SK-N-SH (cell line): ENCODE measurements at regions not wholly inside any gene's neighbourhood (a gene's known extent, or its start where the extent isn't known, plus 50 kb on each side); places are given as distances from the start of the nearest gene placed in this dataset.

Source experiments
- CTCF ChIA-PET: fragments of 300-600, 350-600 bp; formaldehyde crosslinking; extraction: SDS; loops from one replicate; lab custom pipeline; 2021; lab: Yijun Ruan, JAX
- POLR2A ChIA-PET: fragments of 350-600 bp; sonication (Branson Sonifier 250); formaldehyde crosslinking; extraction: SDS; loops from one replicate; lab custom pipeline; 2020; ENCODE audit warnings: antibody characterized with exemption, inconsistent platforms; lab: Yijun Ruan, JAX
- DNase-seq: peaks from one replicate; pipeline ENCODE4 v3.0.0; 2012
- H2AFZ ChIP-seq: fragments of 200-600 bp; sonication (generic); 2 replicates; pipeline ENCODE4 v1.8.1; 2016; ENCODE audit warnings: antibody characterized with exemption, mild to moderate bottlenecking, low read depth
- H3F3A ChIP-seq: fragments of 200-600 bp; sonication (generic); replicated peaks from 2 replicates; pipeline ENCODE3; 2016; ENCODE audit warnings: antibody characterized with exemption, mild to moderate bottlenecking; ENCODE audit not compliant: insufficient read depth
- H3K27ac ChIP-seq, 2 experiments: fragments of 200-500 bp in 1 of 2; fragments of 200-600 bp in 1 of 2; sonication (Bioruptor generic) in 1 of 2; sonication (generic), shearing (Covaris generic) in 1 of 2; 2 replicates each; pipeline versions ENCODE4 v1.5.1 to v1.6.1; 2014 to 2016; ENCODE audit warnings: low read depth in 2 of 2, inconsistent platforms in 1 of 2, low read length in 1 of 2, mild to moderate bottlenecking in 1 of 2, mixed read lengths in 1 of 2
- H3K27me3 ChIP-seq: fragments of 200-600 bp; sonication (generic), shearing (Covaris generic); 2 replicates; pipeline ENCODE4 v1.6.1; 2016; ENCODE audit warnings: mixed run types; ENCODE audit not compliant: insufficient read depth
- H3K36me3 ChIP-seq, 2 experiments: fragments of 200-500 bp in 1 of 2; fragments of 200-600 bp in 1 of 2; sonication (Bioruptor generic) in 1 of 2; sonication (generic) in 1 of 2; replicated peaks in 1 of 2; 2 replicates each; pipeline versions ENCODE3 to v1.5.1; 2014 to 2016; ENCODE audit warnings: low read length in 1 of 2, mild to moderate bottlenecking in 1 of 2; ENCODE audit not compliant: insufficient read depth in 2 of 2, control insufficient read depth in 1 of 2
- H3K4me1 ChIP-seq, 2 experiments: fragments of 200-500 bp in 1 of 2; fragments of 200-600 bp in 1 of 2; sonication (Bioruptor generic) in 1 of 2; sonication (generic), shearing (Covaris generic) in 1 of 2; 2 replicates each; pipeline versions ENCODE4 v1.5.1 to v1.6.1; 2014 to 2016; ENCODE audit warnings: low read depth in 1 of 2, low read length in 1 of 2, mixed run types in 1 of 2; ENCODE audit not compliant: insufficient read depth in 2 of 2, control insufficient read depth in 1 of 2
- H3K4me2 ChIP-seq: fragments of 200-600 bp; sonication (generic), shearing (Covaris generic); 2 replicates; pipeline ENCODE4 v1.6.1; 2017; ENCODE audit warnings: mixed run types
- H3K4me3 ChIP-seq, 2 experiments: fragments of 200-500 bp in 1 of 2; fragments of 200-600 bp in 1 of 2; sonication (Bioruptor generic) in 1 of 2; sonication (generic), shearing (Covaris generic) in 1 of 2; 2 replicates each; pipeline versions ENCODE4 v1.5.1 to v1.8.1; 2014 to 2016; ENCODE audit warnings: low read depth in 2 of 2, inconsistent platforms in 1 of 2, low read length in 1 of 2, mild to moderate bottlenecking in 1 of 2, mixed read lengths in 1 of 2, moderate library complexity in 1 of 2
- H3K79me2 ChIP-seq: fragments of 200-600 bp; sonication (generic); 2 replicates; pipeline ENCODE4 v1.8.1; 2017; ENCODE audit warnings: mild to moderate bottlenecking; ENCODE audit not compliant: insufficient read depth
- H3K9ac ChIP-seq: fragments of 200-600 bp; sonication (generic); 2 replicates; pipeline ENCODE4 v1.6.1; 2017; ENCODE audit warnings: mixed run types
- H3K9me2 ChIP-seq: fragments of 200-600 bp; sonication (generic); 2 replicates; pipeline ENCODE4 v1.6.1; 2017; ENCODE audit warnings: mixed run types
- H3K9me3 ChIP-seq: fragments of 200-600 bp; sonication (generic); 2 replicates; pipeline ENCODE4 v1.6.1; 2017; ENCODE audit warnings: mixed run types, mild to moderate bottlenecking, moderate library complexity
- H4K20me1 ChIP-seq: fragments of 200-600 bp; sonication (generic); 2 replicates; pipeline ENCODE4 v1.6.1; 2017; ENCODE audit warnings: mild to moderate bottlenecking, mixed run types; ENCODE audit not compliant: insufficient read depth
- CHD2 ChIP-seq: fragments of 150-350 bp; IDR thresholded peaks from 2 replicates; pipeline ENCODE4 v1.6.1; 2018; ENCODE audit warnings: low read length; ENCODE audit not compliant: partially characterized antibody
- CTCF ChIP-seq: fragments of 200-600 bp; sonication (generic); IDR thresholded peaks from 2 replicates; pipeline ENCODE4 v1.6.1; 2017; ENCODE audit warnings: antibody characterized with exemption, mild to moderate bottlenecking, moderate library complexity
- EP300 ChIP-seq, 2 experiments: IDR thresholded peaks; 2 replicates each; pipeline versions ENCODE4 v1.4.0 to v1.6.1; 2012; ENCODE audit warnings: borderline replicate concordance in 1 of 2, low read depth in 1 of 2, low read length in 1 of 2
- FOXM1 ChIP-seq: IDR thresholded peaks from 2 replicates; pipeline ENCODE4 v1.4.0; 2012; ENCODE audit warnings: low read depth, mild to moderate bottlenecking
- JUND ChIP-seq: IDR thresholded peaks from 2 replicates; pipeline ENCODE4 v1.4.0; 2012
- MEF2A ChIP-seq: IDR thresholded peaks from 2 replicates; pipeline ENCODE4 v1.4.0; 2012; ENCODE audit warnings: low read depth, borderline replicate concordance
- NRF1 ChIP-seq: IDR thresholded peaks from 2 replicates; pipeline ENCODE4 v1.6.1; 2012; ENCODE audit warnings: low read depth, mild to moderate bottlenecking, low read length
- RXRA ChIP-seq: IDR thresholded peaks from 2 replicates; pipeline ENCODE4 v1.4.0; 2012; ENCODE audit warnings: low read depth, mild to moderate bottlenecking, borderline replicate concordance
- SIN3A ChIP-seq: IDR thresholded peaks from 2 replicates; pipeline ENCODE4 v1.6.1; 2012; ENCODE audit warnings: low read depth, mild to moderate bottlenecking, low read length, moderate library complexity, borderline replicate concordance
- TEAD4 ChIP-seq: IDR thresholded peaks from 2 replicates; pipeline ENCODE4 v1.4.0; 2012; ENCODE audit warnings: mild to moderate bottlenecking, borderline replicate concordance; ENCODE audit not compliant: insufficient read depth
- USF2 ChIP-seq: fragments of 150-350 bp; IDR thresholded peaks from 2 replicates; pipeline ENCODE4 v1.6.1; 2017; ENCODE audit warnings: antibody characterized with exemption, low read length, low read depth, borderline replicate concordance
- ZBTB33 ChIP-seq: IDR thresholded peaks from 2 replicates; pipeline ENCODE4 v1.4.0; 2012; ENCODE audit warnings: low read depth, borderline replicate concordance
- WGBS: methylation state at CpG from one replicate; pipeline ENCODE4 v1.1.6; 2017; ENCODE audit warnings: low lambda C conversion rate; 5-methylcytosine and 5-hydroxymethylcytosine counted together
- TF ChIP-seq, protein P1 (sequence below): fragments of 150-350 bp; IDR thresholded peaks from 2 replicates; pipeline ENCODE4 v1.6.1; 2016; ENCODE audit warnings: mild to moderate bottlenecking, low read depth, low read length

DNA sequence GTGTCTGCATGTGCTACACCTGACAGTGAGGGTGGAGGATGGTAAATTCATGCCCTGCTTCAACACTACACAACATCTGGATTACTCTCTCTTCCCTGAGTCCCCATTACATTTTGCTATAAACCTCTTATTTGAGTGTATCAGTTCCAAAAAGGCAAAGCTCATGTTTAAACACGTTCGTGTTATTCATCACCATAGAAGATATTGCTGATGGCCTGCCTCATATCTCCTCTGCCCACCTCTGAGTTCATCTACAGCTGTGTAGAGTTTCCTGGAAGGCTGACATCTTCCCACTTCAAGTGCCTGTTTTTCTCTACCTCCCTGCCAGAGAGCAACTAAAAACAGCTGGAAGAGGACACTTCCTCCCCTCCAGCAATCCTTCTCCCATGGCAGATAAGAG is 433.2 kb downstream of the ISL1 start:
- H3K9ac ChIP-seq, result no peak overlapping the region
- H3K27ac ChIP-seq, result no peak overlapping the region; a peak in 1 of 4 replicates
- H3K36me3 ChIP-seq, result no peaks in the 10 kb centered on the region
- no peaks in the 10 kb centered on the region for H3K79me2 ChIP-seq
- H3K27me3 ChIP-seq, result no peaks in the 10 kb centered on the region
- ChIA-PET CTCF (interaction anchor here (1.2 kb wide), 1 partner anchor 26 kb away, joined by 4 read pairs; no protein-coding TSS in a partner anchor), POLR2A (no interaction called here)
- no peak for DNase-seq
- no peaks in the 10 kb centered on the region for H3K9me2 ChIP-seq
- no peak overlapping the region for H3K4me2 ChIP-seq
- H4K20me1 ChIP-seq, result no peaks in the 10 kb centered on the region
- no peak overlapping the region for H2AFZ ChIP-seq
- H3K9me3 ChIP-seq, result no peaks in the 10 kb centered on the region
- WGBS, result 85% methylated on average over 2 of the region's 2 CpGs
- H3F3A ChIP-seq, result peaks cover 2% of the 10 kb centered on the region
- H3K4me1 ChIP-seq, result peaks cover 0 to 20% of the 10 kb centered on the region in 2 experiments; a peak in 2 of 4 replicates
- TF ChIP-seq CHD2, result no peak
- TF ChIP-seq JUND, result no peak
- TF ChIP-seq MEF2A, result no peak
- TF ChIP-seq, protein P1, sequence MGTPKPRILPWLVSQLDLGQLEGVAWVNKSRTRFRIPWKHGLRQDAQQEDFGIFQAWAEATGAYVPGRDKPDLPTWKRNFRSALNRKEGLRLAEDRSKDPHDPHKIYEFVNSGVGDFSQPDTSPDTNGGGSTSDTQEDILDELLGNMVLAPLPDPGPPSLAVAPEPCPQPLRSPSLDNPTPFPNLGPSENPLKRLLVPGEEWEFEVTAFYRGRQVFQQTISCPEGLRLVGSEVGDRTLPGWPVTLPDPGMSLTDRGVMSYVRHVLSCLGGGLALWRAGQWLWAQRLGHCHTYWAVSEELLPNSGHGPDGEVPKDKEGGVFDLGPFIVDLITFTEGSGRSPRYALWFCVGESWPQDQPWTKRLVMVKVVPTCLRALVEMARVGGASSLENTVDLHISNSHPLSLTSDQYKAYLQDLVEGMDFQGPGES, result no peak
- TF ChIP-seq EP300 (IDR thresholded peaks at IDR 0.05; ENCODE audit: borderline replicate concordance in 1 of 2, low read depth in 1 of 2, low read length in 1 of 2), result no peak
- no peak for TF ChIP-seq TEAD4
- no peak for TF ChIP-seq CTCF
- no peak for TF ChIP-seq FOXM1
- TF ChIP-seq RXRA, result no peak
- TF ChIP-seq NRF1, result no peak
- no peak for TF ChIP-seq USF2
- no peak for TF ChIP-seq SIN3A
- no peak for TF ChIP-seq ZBTB33
- no peak overlapping the region for H3K4me3 ChIP-seq
